HepG2 (cell line): ENCODE measurements at regions not wholly inside any gene's neighbourhood (a gene's known extent, or its start where the extent isn't known, plus 50 kb on each side); places are given as distances from the start of the nearest gene placed in this dataset.

ENCODE experiments used
- ATAC-seq: fragments of 200-7000 bp; cut with Tn5 transposase; 3 replicates; pipeline ENCODE4 v1.9.1; 2020; ENCODE audit warnings: mild to moderate bottlenecking, moderate library complexity
- BruUV-seq: library from RNA; stranded (reverse); fragments of 400-500 nt; replicated peaks from 2 replicates; lab custom pipeline; 2021; lab: Mats Ljungman, UMichigan
- CTCF ChIA-PET: fragments of 300-600 bp; formaldehyde crosslinking; extraction: SDS; loops from one replicate; lab custom pipeline; 2021; ENCODE audit warnings: low total read pairs, inconsistent platforms, low intra/inter-chr PET ratio; lab: Yijun Ruan, JAX
- POLR2A ChIA-PET: fragments of 350-600 bp; sonication (Branson Sonifier 250); formaldehyde crosslinking; loops from one replicate; lab custom pipeline; 2020; ENCODE audit warnings: antibody characterized with exemption, inconsistent platforms; lab: Yijun Ruan, JAX
- DNase-seq: peaks from one replicate; pipeline ENCODE4 v3.0.0-alpha.2; 2015; ENCODE audit warnings: low spot score
- FAIRE-seq: peaks from 3 replicates; lab custom pipeline; 2011; peaks lifted over from hg19 to GRCh38; lab: Jason Lieb, UNC
- H2AFZ ChIP-seq: one replicate; pipeline ENCODE4 v1.6.1; 2011; ENCODE audit warnings: low read length, inconsistent platforms
- H3K27ac ChIP-seq: fragments of 300-600 bp; 3 replicates; pipeline ENCODE4 v1.8.0; 2011; ENCODE audit warnings: mixed run types, mild to moderate bottlenecking, mixed read lengths, low read length, inconsistent platforms; ENCODE audit not compliant: insufficient read depth; ENCODE audit errors: extremely low read length
- H3K27me3 ChIP-seq, 2 experiments: fragments of 200-600 bp in 1 of 2; 2 replicates in 1 of 2; 3 replicates in 1 of 2; pipeline versions ENCODE4 v1.6.0 to v1.8.0; 2011; ENCODE audit warnings: low read length in 2 of 2, mild to moderate bottlenecking in 2 of 2, moderate library complexity in 2 of 2, inconsistent platforms in 1 of 2; ENCODE audit not compliant: insufficient read depth in 2 of 2, control insufficient read depth in 1 of 2
- H3K36me3 ChIP-seq, 2 experiments: fragments of 200-600 bp in 1 of 2; replicated peaks in 1 of 2; 2 replicates in 1 of 2; 3 replicates in 1 of 2; pipeline versions ENCODE4 v1.5.1 to v1.8.0; 2011; ENCODE audit warnings: low read length in 2 of 2, inconsistent platforms in 1 of 2; ENCODE audit not compliant: insufficient read depth in 2 of 2, control insufficient read depth in 1 of 2
- H3K4me1 ChIP-seq: 2 replicates; pipeline ENCODE4 v1.5.1; 2012; ENCODE audit warnings: low read length, inconsistent platforms; ENCODE audit not compliant: insufficient read depth
- H3K4me2 ChIP-seq: 2 replicates; pipeline ENCODE4 v1.6.0; 2011; ENCODE audit warnings: low read depth, low read length, inconsistent platforms
- H3K4me3 ChIP-seq, 3 experiments: fragments of 200-600 bp in 1 of 3; sonication (generic), shearing (Covaris generic) in 1 of 3; replicated peaks in 1 of 3; 2 replicates each; pipeline ENCODE4 v1.5.1; 2011 to 2016; ENCODE audit warnings: low read length in 3 of 3, inconsistent platforms in 2 of 3, low read depth in 2 of 3, mild to moderate bottlenecking in 2 of 3, control low read depth in 1 of 3, mixed read lengths in 1 of 3; ENCODE audit not compliant: insufficient read depth in 1 of 3
- H3K79me2 ChIP-seq: one replicate; pipeline ENCODE4 v1.6.1; 2011; ENCODE audit warnings: low read length, inconsistent platforms; ENCODE audit not compliant: insufficient read depth
- H3K9ac ChIP-seq: 2 replicates; pipeline ENCODE4 v1.6.0; 2011; ENCODE audit warnings: mild to moderate bottlenecking, low read depth, low read length, inconsistent platforms; ENCODE audit not compliant: insufficient read depth
- H3K9me3 ChIP-seq: 2 replicates; pipeline ENCODE4 v1.5.1; 2012; ENCODE audit warnings: mild to moderate bottlenecking, low read length
- H4K20me1 ChIP-seq: 2 replicates; pipeline ENCODE4 v1.6.0; 2011; ENCODE audit warnings: inconsistent platforms, mild to moderate bottlenecking, low read length, moderate library complexity; ENCODE audit not compliant: insufficient read depth
- CENPX ChIP-seq: sonication (generic); formaldehyde crosslinking; IDR thresholded peaks from 2 replicates; pipeline ENCODE4 v1.9.0; 2021; ENCODE audit warnings: mild to moderate bottlenecking, missing genetic modification reagents, moderate library complexity
- MEIS2 ChIP-seq: sonication (generic); formaldehyde crosslinking; IDR thresholded peaks from 2 replicates; pipeline ENCODE4 v1.9.0; 2021; ENCODE audit warnings: mild to moderate bottlenecking, missing genetic modification reagents
- POLR2A ChIP-seq, 2 experiments: IDR thresholded peaks; 2 replicates each; pipeline ENCODE4 v1.6.1; 2011; ENCODE audit warnings: low read depth in 2 of 2, low read length in 2 of 2, mild to moderate bottlenecking in 1 of 2, moderate library complexity in 1 of 2; ENCODE audit not compliant: insufficient read depth in 1 of 2
- YEATS2 ChIP-seq: sonication (generic); formaldehyde crosslinking; IDR thresholded peaks from 2 replicates; pipeline ENCODE4 v1.4.0; 2020; ENCODE audit warnings: missing genetic modification reagents, borderline replicate concordance
- ZKSCAN8 ChIP-seq: IDR thresholded peaks from 2 replicates; pipeline ENCODE4 v1.6.1; 2016; ENCODE audit warnings: borderline replicate concordance, missing genetic modification reagents, missing compliant biosample characterization
- ZMYM2 ChIP-seq: sonication (generic); formaldehyde crosslinking; IDR thresholded peaks from 2 replicates; pipeline ENCODE4 v1.8.0; 2022; ENCODE audit warnings: mild to moderate bottlenecking, missing genetic modification reagents
- WGBS: methylation state at CpG from one replicate; pipeline ENCODE4 v1.1.6; 2017; ENCODE audit warnings: low lambda C conversion rate; 5-methylcytosine and 5-hydroxymethylcytosine counted together
- in situ Hi-C: cut with HindIII; loops from 2 replicates; pipeline ENCODE4 v1.10.0; 2017; ENCODE audit warnings: low pct_unique_long_range_greater_than_20kb; ENCODE audit not compliant: extremely low pct_ligation_motif_present
- intact Hi-C: fragments of 100-400 bp; cut with micrococcal nuclease; formaldehyde crosslinking; loops from one replicate; pipeline ENCODE4 v1.10.0; 2022; ENCODE audit not compliant: unreplicated experiment
- TF ChIP-seq, protein P1 (sequence below): sonication (generic); formaldehyde crosslinking; IDR thresholded peaks from 2 replicates; pipeline ENCODE4 v1.4.0; 2020; ENCODE audit warnings: low read depth, missing genetic modification reagents
- TF ChIP-seq, protein P2 (sequence below): sonication (generic); formaldehyde crosslinking; IDR thresholded peaks from 2 replicates; pipeline ENCODE4 v1.8.0; 2022; ENCODE audit warnings: mild to moderate bottlenecking, missing genetic modification reagents, moderate library complexity
- TF ChIP-seq, protein P3 (sequence below): sonication (generic); formaldehyde crosslinking; IDR thresholded peaks from 2 replicates; pipeline ENCODE4 v1.4.0; 2020; ENCODE audit warnings: missing genetic modification reagents, borderline replicate concordance

DNA sequence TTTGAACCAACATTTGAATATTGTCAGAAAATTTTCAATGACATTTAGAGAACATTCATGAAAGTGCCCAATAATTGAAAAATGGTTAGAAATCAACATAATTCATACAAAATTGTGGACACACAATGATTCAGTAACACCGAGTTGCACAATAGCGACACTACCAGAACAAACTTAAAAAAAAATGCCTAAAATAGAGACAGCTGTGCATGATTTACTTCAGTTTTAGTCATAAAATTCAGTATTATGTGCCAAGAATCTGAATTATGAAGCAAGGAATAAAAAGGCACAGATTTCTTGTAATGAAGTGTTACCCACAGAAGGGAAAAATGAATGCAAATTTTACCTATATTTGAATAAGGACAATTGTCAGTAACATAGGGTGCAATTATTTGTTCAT lies 396.0 kb downstream of the SEMA3D start:
- no peak overlapping the region for H3K27ac ChIP-seq
- no peaks in the 10 kb centered on the region for H3K36me3 ChIP-seq
- FAIRE-seq (no peak), ATAC-seq (no peak), DNase-seq (no peak)
- in situ Hi-C loops (no loop called here), intact Hi-C loops (no loop called here)
- TF ChIP-seq, protein P1, sequence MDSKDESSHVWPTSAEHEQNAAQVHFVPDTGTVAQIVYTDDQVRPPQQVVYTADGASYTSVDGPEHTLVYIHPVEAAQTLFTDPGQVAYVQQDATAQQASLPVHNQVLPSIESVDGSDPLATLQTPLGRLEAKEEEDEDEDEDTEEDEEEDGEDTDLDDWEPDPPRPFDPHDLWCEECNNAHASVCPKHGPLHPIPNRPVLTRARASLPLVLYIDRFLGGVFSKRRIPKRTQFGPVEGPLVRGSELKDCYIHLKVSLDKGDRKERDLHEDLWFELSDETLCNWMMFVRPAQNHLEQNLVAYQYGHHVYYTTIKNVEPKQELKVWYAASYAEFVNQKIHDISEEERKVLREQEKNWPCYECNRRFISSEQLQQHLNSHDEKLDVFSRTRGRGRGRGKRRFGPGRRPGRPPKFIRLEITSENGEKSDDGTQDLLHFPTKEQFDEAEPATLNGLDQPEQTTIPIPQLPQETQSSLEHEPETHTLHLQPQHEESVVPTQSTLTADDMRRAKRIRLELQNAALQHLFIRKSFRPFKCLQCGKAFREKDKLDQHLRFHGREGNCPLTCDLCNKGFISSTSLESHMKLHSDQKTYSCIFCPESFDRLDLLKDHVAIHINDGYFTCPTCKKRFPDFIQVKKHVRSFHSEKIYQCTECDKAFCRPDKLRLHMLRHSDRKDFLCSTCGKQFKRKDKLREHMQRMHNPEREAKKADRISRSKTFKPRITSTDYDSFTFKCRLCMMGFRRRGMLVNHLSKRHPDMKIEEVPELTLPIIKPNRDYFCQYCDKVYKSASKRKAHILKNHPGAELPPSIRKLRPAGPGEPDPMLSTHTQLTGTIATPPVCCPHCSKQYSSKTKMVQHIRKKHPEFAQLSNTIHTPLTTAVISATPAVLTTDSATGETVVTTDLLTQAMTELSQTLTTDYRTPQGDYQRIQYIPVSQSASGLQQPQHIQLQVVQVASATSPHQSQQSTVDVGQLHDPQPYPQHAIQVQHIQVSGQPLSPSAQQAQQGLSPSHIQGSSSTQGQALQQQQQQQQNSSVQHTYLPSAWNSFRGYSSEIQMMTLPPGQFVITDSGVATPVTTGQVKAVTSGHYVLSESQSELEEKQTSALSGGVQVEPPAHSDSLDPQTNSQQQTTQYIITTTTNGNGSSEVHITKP (CRISPR knock-in tag): no peak
- TF ChIP-seq MEIS2 (CRISPR knock-in tag): no peak
- no peaks in the 10 kb centered on the region for H3K9me3 ChIP-seq
- H3K4me3 ChIP-seq: no peak overlapping the region
- H3K27me3 ChIP-seq: no peaks in the 10 kb centered on the region
- no peak overlapping the region for H3K9ac ChIP-seq
- H3K79me2 ChIP-seq: no peaks in the 10 kb centered on the region
- POLR2A ChIA-PET: no interaction called here
- CTCF ChIA-PET: no interaction called here
- no peaks in the 10 kb centered on the region for H3K4me1 ChIP-seq
- no peak overlapping the region for H2AFZ ChIP-seq
- 0% methylated on average over 2 of the region's 2 CpGs for WGBS
- no peaks in the 10 kb centered on the region for H4K20me1 ChIP-seq
- H3K4me2 ChIP-seq: no peak overlapping the region
- BruUV-seq: no TSS peak

DNA sequence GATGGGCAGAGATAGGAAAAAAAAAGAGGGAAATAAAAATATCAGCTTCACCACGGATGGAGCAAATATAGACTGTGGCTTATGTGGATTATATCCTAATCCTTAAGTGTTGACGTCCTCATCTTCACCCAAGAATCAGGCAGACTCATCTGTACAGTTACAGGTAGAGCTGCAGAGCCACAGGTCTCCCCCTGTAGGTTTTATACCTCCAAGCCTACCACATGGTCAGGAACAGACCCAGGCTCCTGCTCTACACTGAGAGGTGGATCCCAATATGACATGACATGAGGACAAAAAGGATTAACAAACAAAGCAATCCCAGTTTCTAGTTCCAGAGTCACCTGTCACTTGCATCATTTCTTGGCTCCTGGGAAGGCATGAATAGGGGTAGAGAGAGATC lies 400.8 kb downstream of the SEMA3D start:
- CTCF ChIA-PET: no interaction called here
- TF ChIP-seq, protein P2, sequence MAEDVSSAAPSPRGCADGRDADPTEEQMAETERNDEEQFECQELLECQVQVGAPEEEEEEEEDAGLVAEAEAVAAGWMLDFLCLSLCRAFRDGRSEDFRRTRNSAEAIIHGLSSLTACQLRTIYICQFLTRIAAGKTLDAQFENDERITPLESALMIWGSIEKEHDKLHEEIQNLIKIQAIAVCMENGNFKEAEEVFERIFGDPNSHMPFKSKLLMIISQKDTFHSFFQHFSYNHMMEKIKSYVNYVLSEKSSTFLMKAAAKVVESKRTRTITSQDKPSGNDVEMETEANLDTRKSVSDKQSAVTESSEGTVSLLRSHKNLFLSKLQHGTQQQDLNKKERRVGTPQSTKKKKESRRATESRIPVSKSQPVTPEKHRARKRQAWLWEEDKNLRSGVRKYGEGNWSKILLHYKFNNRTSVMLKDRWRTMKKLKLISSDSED: no peak
- TF ChIP-seq ZKSCAN8 (CRISPR knock-in tag) (no peak), CENPX (CRISPR knock-in tag) (no peak), POLR2A (IDR thresholded peaks at IDR 0.05; ENCODE audit: insufficient read depth in 1 of 2, low read depth in 2 of 2, low read length in 2 of 2) (no peak), YEATS2 (CRISPR knock-in tag) (no peak), ZMYM2 (CRISPR knock-in tag) (no peak)
- TF ChIP-seq, protein P3, sequence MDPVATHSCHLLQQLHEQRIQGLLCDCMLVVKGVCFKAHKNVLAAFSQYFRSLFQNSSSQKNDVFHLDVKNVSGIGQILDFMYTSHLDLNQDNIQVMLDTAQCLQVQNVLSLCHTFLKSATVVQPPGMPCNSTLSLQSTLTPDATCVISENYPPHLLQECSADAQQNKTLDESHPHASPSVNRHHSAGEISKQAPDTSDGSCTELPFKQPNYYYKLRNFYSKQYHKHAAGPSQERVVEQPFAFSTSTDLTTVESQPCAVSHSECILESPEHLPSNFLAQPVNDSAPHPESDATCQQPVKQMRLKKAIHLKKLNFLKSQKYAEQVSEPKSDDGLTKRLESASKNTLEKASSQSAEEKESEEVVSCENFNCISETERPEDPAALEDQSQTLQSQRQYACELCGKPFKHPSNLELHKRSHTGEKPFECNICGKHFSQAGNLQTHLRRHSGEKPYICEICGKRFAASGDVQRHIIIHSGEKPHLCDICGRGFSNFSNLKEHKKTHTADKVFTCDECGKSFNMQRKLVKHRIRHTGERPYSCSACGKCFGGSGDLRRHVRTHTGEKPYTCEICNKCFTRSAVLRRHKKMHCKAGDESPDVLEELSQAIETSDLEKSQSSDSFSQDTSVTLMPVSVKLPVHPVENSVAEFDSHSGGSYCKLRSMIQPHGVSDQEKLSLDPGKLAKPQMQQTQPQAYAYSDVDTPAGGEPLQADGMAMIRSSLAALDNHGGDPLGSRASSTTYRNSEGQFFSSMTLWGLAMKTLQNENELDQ (CRISPR knock-in tag): no peak

More for the DNA sequence above, 400.8 kb downstream of the SEMA3D start:
- H3K27me3 ChIP-seq: 0 out of 5 replicates have a peak, but pooled peaks cover 0 to 2% of the 10 kb centered on the region in 2 experiments
- ATAC-seq: peak; percentile 38; the same call in 2 of the 3 replicates
- no peaks in the 10 kb centered on the region for H3K9me3 ChIP-seq
- no peak for DNase-seq
- in situ Hi-C loops (no loop called here), intact Hi-C loops (no loop called here)
- no peak overlapping the region for H3K4me3 ChIP-seq
- H2AFZ ChIP-seq: no peak overlapping the region
- FAIRE-seq: no peak
- no peaks in the 10 kb centered on the region for H3K36me3 ChIP-seq
- H3K4me1 ChIP-seq: no peaks in the 10 kb centered on the region
- POLR2A ChIA-PET: no interaction called here
- no TSS peak for BruUV-seq
- no peaks in the 10 kb centered on the region for H4K20me1 ChIP-seq
- no peak overlapping the region for H3K9ac ChIP-seq
- no peaks in the 10 kb centered on the region for H3K79me2 ChIP-seq
- WGBS: 8% methylated on average over 2 of the region's 2 CpGs
- no peak overlapping the region for H3K4me2 ChIP-seq
- H3K27ac ChIP-seq: no peak overlapping the region
